ENCODE measurements at regions not wholly inside any gene's neighbourhood (a gene's known extent, or its start where the extent isn't known, plus 50 kb on each side); places are given as distances from the start of the nearest gene placed in this dataset.

DNA sequence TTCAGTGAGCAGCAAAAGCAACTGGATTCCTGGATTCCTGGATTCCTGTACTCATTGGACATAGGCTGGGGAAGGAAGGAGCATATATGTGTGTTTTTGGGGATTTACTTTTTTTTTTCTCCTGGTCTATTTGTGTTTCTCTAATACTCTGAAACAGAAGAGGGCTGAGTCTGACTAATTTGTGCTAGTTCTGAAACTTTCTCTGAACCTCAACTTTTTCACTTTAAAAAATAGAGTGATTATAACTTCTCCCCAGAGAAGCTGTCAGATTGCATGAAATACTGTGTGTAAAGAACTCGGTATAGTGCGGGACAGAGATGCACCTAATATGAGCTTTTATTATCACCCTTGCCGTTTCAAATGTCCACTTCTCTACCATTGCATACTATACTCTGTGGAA is 529.5 kb downstream of the TMTC2 start:
- H3K4me1 ChIP-seq (ENCODE audit: control insufficient read depth, insufficient read depth, low read length), result no peaks in the 10 kb centered on the region
- TF ChIP-seq ZNF37A (tag by site-specific recombination; IDR thresholded peaks at IDR 0.05) (no peak), ZNF624 (tag by site-specific recombination; IDR thresholded peaks at IDR 0.05) (no peak), KLF9 (tag by site-specific recombination; IDR thresholded peaks at IDR 0.05; ENCODE audit: low read depth) (no peak), ZNF394 (tag by site-specific recombination; IDR thresholded peaks at IDR 0.05; ENCODE audit: borderline replicate concordance) (no peak), ZNF558 (tag by site-specific recombination; IDR thresholded peaks at IDR 0.05) (no peak), ZSCAN23 (tag by site-specific recombination; IDR thresholded peaks at IDR 0.05) (no peak), KLF8 (tag by site-specific recombination; IDR thresholded peaks at IDR 0.05) (no peak), FEZF1 (tag by site-specific recombination; IDR thresholded peaks at IDR 0.05) (no peak)
- TF ChIP-seq, protein P1, sequence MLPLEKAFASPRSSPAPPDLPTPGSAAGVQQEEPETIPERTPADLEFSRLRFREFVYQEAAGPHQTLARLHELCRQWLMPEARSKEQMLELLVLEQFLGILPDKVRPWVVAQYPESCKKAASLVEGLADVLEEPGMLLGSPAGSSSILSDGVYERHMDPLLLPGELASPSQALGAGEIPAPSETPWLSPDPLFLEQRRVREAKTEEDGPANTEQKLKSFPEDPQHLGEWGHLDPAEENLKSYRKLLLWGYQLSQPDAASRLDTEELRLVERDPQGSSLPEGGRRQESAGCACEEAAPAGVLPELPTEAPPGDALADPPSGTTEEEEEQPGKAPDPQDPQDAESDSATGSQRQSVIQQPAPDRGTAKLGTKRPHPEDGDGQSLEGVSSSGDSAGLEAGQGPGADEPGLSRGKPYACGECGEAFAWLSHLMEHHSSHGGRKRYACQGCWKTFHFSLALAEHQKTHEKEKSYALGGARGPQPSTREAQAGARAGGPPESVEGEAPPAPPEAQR (tag by site-specific recombination; IDR thresholded peaks at IDR 0.05), result no peak
- ChIA-PET POLR2A (interaction anchor here (0.6 kb wide), 1 partner anchor 132 kb away, joined by 4 read pairs; no protein-coding TSS in a partner anchor), CTCF (interaction anchor here (0.6 kb wide), 2 partner anchors 530 to 688 kb away, joined by 3 read pairs; partner anchors contain the start of gene TMTC2)
- H3K9me3 ChIP-seq (ENCODE audit: control insufficient read depth, insufficient read depth, low read depth, low read length), result no peaks in the 10 kb centered on the region
- no peaks in the 10 kb centered on the region for H3K36me3 ChIP-seq (ENCODE audit: control insufficient read depth in 2 of 2, insufficient read depth in 1 of 2, low read length in 2 of 2)
- no peak overlapping the region for H3K27ac ChIP-seq (ENCODE audit: extremely low read depth, low read depth, low read length)
- H3K4me3 ChIP-seq (ENCODE audit: low read depth, low read length), result no peak overlapping the region

DNA sequence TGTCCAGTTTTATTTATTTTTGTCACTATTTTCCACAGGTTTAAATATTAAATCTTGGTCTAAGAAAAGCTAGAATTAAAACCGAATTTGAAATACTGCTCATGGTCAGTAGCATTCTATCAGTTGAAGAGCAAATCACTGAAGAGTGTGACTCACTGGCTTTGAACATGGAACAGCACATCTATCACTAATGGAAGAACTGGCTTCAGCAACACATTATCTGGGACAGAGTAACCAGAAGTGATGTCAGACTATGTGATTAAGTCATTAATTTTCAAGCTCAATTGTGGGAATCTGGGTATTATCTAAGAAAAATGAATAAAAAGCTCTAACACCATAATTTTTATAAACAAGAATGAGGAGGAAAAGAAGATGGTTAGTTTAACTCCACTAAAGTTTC is 527.5 kb downstream of the TMTC2 start:
- CTCF ChIA-PET, result no interaction called here
- Histone ChIP-seq H3K4me3 (ENCODE audit: low read depth, low read length) (no peak overlapping the region), H3K36me3 (ENCODE audit: control insufficient read depth in 2 of 2, insufficient read depth in 1 of 2, low read length in 2 of 2) (no peaks in the 10 kb centered on the region), H3K27ac (ENCODE audit: extremely low read depth, low read depth, low read length) (no peak overlapping the region), H3K4me1 (ENCODE audit: control insufficient read depth, insufficient read depth, low read length) (no peaks in the 10 kb centered on the region), H3K9me3 (ENCODE audit: control insufficient read depth, insufficient read depth, low read depth, low read length) (no peaks in the 10 kb centered on the region)
- POLR2A ChIA-PET, result no interaction called here
- TF ChIP-seq MEIS1 (CRISPR knock-in tag; IDR thresholded peaks at IDR 0.05; ENCODE audit: borderline replicate concordance), result no peak
- no peak for TF ChIP-seq ZNF274 (IDR thresholded peaks at IDR 0.05; ENCODE audit: low read length)
- TF ChIP-seq ZNF274 (tag by site-specific recombination; IDR thresholded peaks at IDR 0.05; ENCODE audit: borderline replicate concordance), result no peak
- no peak for TF ChIP-seq ZNF670 (tag by site-specific recombination; IDR thresholded peaks at IDR 0.05; ENCODE audit: low read depth)
- TF ChIP-seq ZFP37 (tag by site-specific recombination; IDR thresholded peaks at IDR 0.05), result no peak

DNA sequence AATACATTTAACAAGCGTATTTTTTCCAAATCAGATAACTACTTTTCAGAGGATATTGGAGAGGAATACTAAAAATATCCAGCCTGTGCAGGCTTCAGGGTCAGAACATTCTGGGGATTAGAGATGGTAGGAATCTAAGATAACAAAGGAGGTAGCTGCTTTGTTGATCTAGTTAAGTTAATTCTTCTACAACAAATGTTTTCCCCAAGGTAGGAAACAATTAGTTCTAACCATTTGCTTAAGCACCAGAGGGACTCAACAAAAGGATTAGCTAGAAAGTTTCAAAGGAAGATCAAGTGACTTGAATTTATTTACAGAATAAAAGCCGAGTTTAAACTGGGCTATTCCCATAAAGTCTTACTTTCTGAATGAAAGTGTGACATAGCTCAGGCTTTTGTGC is 524.2 kb downstream of the TMTC2 start:
- Histone ChIP-seq H3K27ac (ENCODE audit: extremely low read depth, low read depth, low read length) (no peak overlapping the region), H3K36me3 (ENCODE audit: control insufficient read depth in 2 of 2, insufficient read depth in 1 of 2, low read length in 2 of 2) (no peaks in the 10 kb centered on the region), H3K4me3 (ENCODE audit: low read depth, low read length) (no peak overlapping the region), H3K4me1 (ENCODE audit: control insufficient read depth, insufficient read depth, low read length) (no peaks in the 10 kb centered on the region), H3K9me3 (ENCODE audit: control insufficient read depth, insufficient read depth, low read depth, low read length) (no peaks in the 10 kb centered on the region)
- ChIA-PET CTCF (interaction anchor here (0.5 kb wide), 1 partner anchor 251 kb away, joined by 3 read pairs; no protein-coding TSS in a partner anchor), POLR2A (no interaction called here)
- no peak for TF ChIP-seq ZNF214 (tag by site-specific recombination; IDR thresholded peaks at IDR 0.05; ENCODE audit: borderline replicate concordance)
- no peak for TF ChIP-seq ZNF341 (tag by site-specific recombination; IDR thresholded peaks at IDR 0.05; ENCODE audit: low read depth)
- no peak for TF ChIP-seq ZNF10 (tag by site-specific recombination; IDR thresholded peaks at IDR 0.05)
- TF ChIP-seq ZNF585B (tag by site-specific recombination; IDR thresholded peaks at IDR 0.05), result no peak
- no peak for TF ChIP-seq ZBTB8A (tag by site-specific recombination; IDR thresholded peaks at IDR 0.05)
- no peak for TF ChIP-seq ZNF324 (tag by site-specific recombination; IDR thresholded peaks at IDR 0.05)
- no peak for TF ChIP-seq ZNF621 (tag by site-specific recombination; IDR thresholded peaks at IDR 0.05)
- TF ChIP-seq OVOL3 (tag by site-specific recombination; IDR thresholded peaks at IDR 0.05), result no peak
- no peak for TF ChIP-seq GLIS1 (tag by site-specific recombination; IDR thresholded peaks at IDR 0.05)
